ENCODE measurements at regions not wholly inside any gene's neighbourhood (a gene's known extent, or its start where the extent isn't known, plus 50 kb on each side); places are given as distances from the start of the nearest gene placed in this dataset.

- FAIRE-seq: no peak
These were observed 188.2 kb upstream of the CTBP2 start for GRCh38 chr10:125348536-125348935.

GRCh38 chr10:125344573-125345171, 184.3 kb upstream of the CTBP2 start:
- Histone ChIP-seq H4K20me1 (ENCODE audit: control insufficient read depth, extremely low read depth, insufficient read depth, low read length) (no peaks in the 10 kb centered on the region), H3K9me3 (ENCODE audit: control insufficient read depth, low read depth, low read length) (no peaks in the 10 kb centered on the region), H3K4me1 (ENCODE audit: control insufficient read depth, extremely low read depth, insufficient read depth, low read length) (no peaks in the 10 kb centered on the region), H3K36me3 (ENCODE audit: control insufficient read depth in 2 of 2, extremely low read depth in 1 of 2, insufficient read depth in 2 of 2, low read length in 2 of 2) (no peaks in the 10 kb centered on the region), H3K4me2 (ENCODE audit: control insufficient read depth, extremely low read depth, insufficient read depth, low read depth, low read length) (peak overlapping the region; percentile 18), H3K79me2 (ENCODE audit: control insufficient read depth, insufficient read depth, low read length) (no peaks in the 10 kb centered on the region), H2AFZ (ENCODE audit: control insufficient read depth, low read length) (peak overlapping the region; percentile 52), H3K4me3 (ENCODE audit: control insufficient read depth in 2 of 3, extremely low read depth in 1 of 3, insufficient read depth in 2 of 3, low read depth in 1 of 3, low read length in 3 of 3) (no peak overlapping the region), H3K27ac (ENCODE audit: control insufficient read depth, insufficient read depth, low read length) (no peak overlapping the region), H3K9ac (ENCODE audit: control insufficient read depth, extremely low read depth, insufficient read depth, low read length) (no peak overlapping the region), H3K9me1 (ENCODE audit: control insufficient read depth, extremely low read depth, insufficient read depth, low read length) (no peaks in the 10 kb centered on the region), H3K27me3 (ENCODE audit: control insufficient read depth, extremely low read depth, insufficient read depth, low read length) (peaks cover 7% of the 10 kb centered on the region)
- no peak for FAIRE-seq
- no peak for DNase-seq (ENCODE audit: low read depth, low spot score)
- TF ChIP-seq CTCF (optimal IDR thresholded peaks at IDR 0.05 in 1 of 3, IDR thresholded peaks at IDR 0.05 in 1 of 3, conservative IDR thresholded peaks at IDR 0.05 in 1 of 3; ENCODE audit: extremely low read depth in 1 of 3, insufficient read depth in 2 of 3, low read length in 3 of 3) (no peak), EZH2 (IDR thresholded peaks at IDR 0.05; ENCODE audit: low read length) (no peak)
- dilution Hi-C loops (cut with MboI; ENCODE audit: extremely low pct_ligation_motif_present, low sequenced_read_pairs): no loop called here

More at GRCh38 chr10:125348536-125348935, 188.2 kb upstream of the CTBP2 start:
- no peak overlapping the region for H2AFZ ChIP-seq (ENCODE audit: control insufficient read depth, low read length)
- no peak overlapping the region for H3K9ac ChIP-seq (ENCODE audit: control insufficient read depth, extremely low read depth, insufficient read depth, low read length)
- peaks cover 7% of the 10 kb centered on the region for H3K27me3 ChIP-seq (ENCODE audit: control insufficient read depth, extremely low read depth, insufficient read depth, low read length)
- no peaks in the 10 kb centered on the region for H3K9me3 ChIP-seq (ENCODE audit: control insufficient read depth, low read depth, low read length)
- no peaks in the 10 kb centered on the region for H3K4me1 ChIP-seq (ENCODE audit: control insufficient read depth, extremely low read depth, insufficient read depth, low read length)
- dilution Hi-C loops (cut with MboI; ENCODE audit: extremely low pct_ligation_motif_present, low sequenced_read_pairs): no loop called here
- no peak overlapping the region for H3K4me2 ChIP-seq (ENCODE audit: control insufficient read depth, extremely low read depth, insufficient read depth, low read depth, low read length)
- H3K36me3 ChIP-seq (ENCODE audit: control insufficient read depth in 2 of 2, extremely low read depth in 1 of 2, insufficient read depth in 2 of 2, low read length in 2 of 2): no peaks in the 10 kb centered on the region
- TF ChIP-seq CTCF (optimal IDR thresholded peaks at IDR 0.05 in 1 of 3, IDR thresholded peaks at IDR 0.05 in 1 of 3, conservative IDR thresholded peaks at IDR 0.05 in 1 of 3; ENCODE audit: extremely low read depth in 1 of 3, insufficient read depth in 2 of 3, low read length in 3 of 3) (no peak), EZH2 (IDR thresholded peaks at IDR 0.05; ENCODE audit: low read length) (no peak)
- H3K79me2 ChIP-seq (ENCODE audit: control insufficient read depth, insufficient read depth, low read length): no peaks in the 10 kb centered on the region
- H3K9me1 ChIP-seq (ENCODE audit: control insufficient read depth, extremely low read depth, insufficient read depth, low read length): no peaks in the 10 kb centered on the region
- H3K27ac ChIP-seq (ENCODE audit: control insufficient read depth, insufficient read depth, low read length): no peak overlapping the region
- H4K20me1 ChIP-seq (ENCODE audit: control insufficient read depth, extremely low read depth, insufficient read depth, low read length): no peaks in the 10 kb centered on the region
- H3K4me3 ChIP-seq (ENCODE audit: control insufficient read depth in 2 of 3, extremely low read depth in 1 of 3, insufficient read depth in 2 of 3, low read depth in 1 of 3, low read length in 3 of 3): no peak overlapping the region
- no peak for DNase-seq (ENCODE audit: low read depth, low spot score)

Measured in keratinocyte (primary cell).